Ishikawa (cell line): ENCODE measurements at regions not wholly inside any gene's neighbourhood (a gene's known extent, or its start where the extent isn't known, plus 50 kb on each side); places are given as distances from the start of the nearest gene placed in this dataset.

Experiments
- CEBPB ChIP-seq: IDR thresholded peaks from 2 replicates; pipeline ENCODE4 v1.6.1; 2012
- CREB1 ChIP-seq: IDR thresholded peaks from 2 replicates; pipeline ENCODE4 v1.6.1; 2012; ENCODE audit warnings: low read depth
- EGR1 ChIP-seq: IDR thresholded peaks from 2 replicates; pipeline ENCODE4 v1.6.1; 2012
- EP300 ChIP-seq: IDR thresholded peaks from 2 replicates; pipeline ENCODE4 v1.6.1; 2012; ENCODE audit warnings: borderline replicate concordance
- FOXM1 ChIP-seq: IDR thresholded peaks from 2 replicates; pipeline ENCODE4 v1.6.1; 2012; ENCODE audit warnings: low read depth, borderline replicate concordance
- MAX ChIP-seq: IDR thresholded peaks from 2 replicates; pipeline ENCODE4 v1.6.1; 2012
- NFIC ChIP-seq: IDR thresholded peaks from 2 replicates; pipeline ENCODE4 v1.6.1; 2012
- RAD21 ChIP-seq: IDR thresholded peaks from 2 replicates; pipeline ENCODE4 v1.6.1; 2012; ENCODE audit warnings: low read depth
- TAF1 ChIP-seq: IDR thresholded peaks from 2 replicates; pipeline ENCODE4 v1.6.1; 2012; ENCODE audit warnings: low read depth, mild to moderate bottlenecking
- TCF12 ChIP-seq: IDR thresholded peaks from 2 replicates; pipeline ENCODE4 v1.6.1; 2012; ENCODE audit warnings: low read depth
- TEAD4 ChIP-seq: IDR thresholded peaks from 2 replicates; pipeline ENCODE4 v1.6.1; 2012
- USF1 ChIP-seq: IDR thresholded peaks from 2 replicates; pipeline ENCODE4 v1.6.1; 2012
- YY1 ChIP-seq: IDR thresholded peaks from 2 replicates; pipeline ENCODE4 v1.6.1; 2012; ENCODE audit warnings: low read depth
- ZBTB7A ChIP-seq: IDR thresholded peaks from 2 replicates; pipeline ENCODE4 v1.6.1; 2012; ENCODE audit warnings: low read depth
- TF ChIP-seq, protein P1 (sequence below): IDR thresholded peaks from 2 replicates; pipeline ENCODE4 v1.6.1; 2012; ENCODE audit warnings: low read depth, mild to moderate bottlenecking

GRCh38 chr4:164350061-164350460 is 403.9 kb upstream of the SMIM31 start:
- TF ChIP-seq EGR1 (no peak), NFIC (no peak), FOXM1 (no peak), EP300 (no peak), RAD21 (no peak), CEBPB (no peak), MAX (no peak), TCF12 (no peak), YY1 (no peak), USF1 (no peak), CREB1 (no peak)
- TF ChIP-seq, protein P1, sequence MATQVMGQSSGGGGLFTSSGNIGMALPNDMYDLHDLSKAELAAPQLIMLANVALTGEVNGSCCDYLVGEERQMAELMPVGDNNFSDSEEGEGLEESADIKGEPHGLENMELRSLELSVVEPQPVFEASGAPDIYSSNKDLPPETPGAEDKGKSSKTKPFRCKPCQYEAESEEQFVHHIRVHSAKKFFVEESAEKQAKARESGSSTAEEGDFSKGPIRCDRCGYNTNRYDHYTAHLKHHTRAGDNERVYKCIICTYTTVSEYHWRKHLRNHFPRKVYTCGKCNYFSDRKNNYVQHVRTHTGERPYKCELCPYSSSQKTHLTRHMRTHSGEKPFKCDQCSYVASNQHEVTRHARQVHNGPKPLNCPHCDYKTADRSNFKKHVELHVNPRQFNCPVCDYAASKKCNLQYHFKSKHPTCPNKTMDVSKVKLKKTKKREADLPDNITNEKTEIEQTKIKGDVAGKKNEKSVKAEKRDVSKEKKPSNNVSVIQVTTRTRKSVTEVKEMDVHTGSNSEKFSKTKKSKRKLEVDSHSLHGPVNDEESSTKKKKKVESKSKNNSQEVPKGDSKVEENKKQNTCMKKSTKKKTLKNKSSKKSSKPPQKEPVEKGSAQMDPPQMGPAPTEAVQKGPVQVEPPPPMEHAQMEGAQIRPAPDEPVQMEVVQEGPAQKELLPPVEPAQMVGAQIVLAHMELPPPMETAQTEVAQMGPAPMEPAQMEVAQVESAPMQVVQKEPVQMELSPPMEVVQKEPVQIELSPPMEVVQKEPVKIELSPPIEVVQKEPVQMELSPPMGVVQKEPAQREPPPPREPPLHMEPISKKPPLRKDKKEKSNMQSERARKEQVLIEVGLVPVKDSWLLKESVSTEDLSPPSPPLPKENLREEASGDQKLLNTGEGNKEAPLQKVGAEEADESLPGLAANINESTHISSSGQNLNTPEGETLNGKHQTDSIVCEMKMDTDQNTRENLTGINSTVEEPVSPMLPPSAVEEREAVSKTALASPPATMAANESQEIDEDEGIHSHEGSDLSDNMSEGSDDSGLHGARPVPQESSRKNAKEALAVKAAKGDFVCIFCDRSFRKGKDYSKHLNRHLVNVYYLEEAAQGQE: no peak

GRCh38 chr4:164357957-164358356 is 396.0 kb upstream of the SMIM31 start:
- TF ChIP-seq RAD21 (no peak), USF1 (no peak), CEBPB (no peak), ZBTB7A (no peak), TCF12 (no peak), CREB1 (no peak), EP300 (no peak), TEAD4 (no peak), EGR1 (no peak), NFIC (no peak), MAX (no peak), TAF1 (no peak), FOXM1 (no peak)
- TF ChIP-seq, protein P1: no peak

GRCh38 chr4:164358400-164358799 is 395.5 kb upstream of the SMIM31 start:
- no peak for TF ChIP-seq ZBTB7A

DNA sequence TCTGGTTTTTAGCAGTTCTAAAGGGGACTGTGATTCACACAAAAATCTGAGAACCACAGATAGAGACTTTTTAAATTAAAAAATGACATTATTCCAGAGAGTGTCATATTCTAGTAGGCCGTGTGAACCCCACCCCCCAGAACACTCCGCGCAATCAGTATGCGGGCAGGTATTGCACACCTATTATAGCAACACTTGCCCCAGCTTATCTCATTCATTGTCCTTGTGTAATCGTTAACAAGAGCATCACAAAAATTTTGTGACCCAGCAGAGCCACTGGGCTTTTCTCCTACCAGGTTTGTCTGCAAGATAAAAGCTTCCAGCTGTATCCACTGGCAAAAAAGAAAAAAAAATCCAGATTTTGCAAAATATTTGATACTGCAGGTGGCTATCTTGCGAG is 394.1 kb upstream of the SMIM31 start:
- no peak for TF ChIP-seq CEBPB
- no peak for TF ChIP-seq MAX
- TF ChIP-seq EP300: no peak
- TF ChIP-seq, protein P1: no peak

DNA sequence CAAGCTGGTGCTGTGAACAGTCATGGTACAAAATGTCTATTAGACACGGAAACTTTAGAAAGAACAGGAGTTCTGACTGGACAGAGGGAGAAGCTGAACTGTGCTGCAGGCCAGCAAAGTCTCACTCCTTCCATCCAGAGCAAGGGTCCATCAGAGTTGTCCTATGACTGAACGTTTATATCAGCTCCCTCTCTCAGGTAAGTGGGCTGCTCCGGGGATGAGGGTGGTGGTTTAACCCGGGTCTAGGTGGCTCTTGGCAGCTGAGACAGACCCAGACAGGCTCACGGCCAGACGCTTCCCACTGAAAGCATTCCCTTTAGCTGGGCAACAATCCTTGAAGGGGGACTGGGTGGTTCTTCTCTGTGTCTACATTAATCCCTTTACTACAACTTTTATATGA is 385.0 kb upstream of the SMIM31 start:
- TF ChIP-seq CREB1 (no peak), RAD21 (no peak), CEBPB (no peak)
- TF ChIP-seq, protein P1: no peak
